Transverse colon (tissue), 4 donors: ENCODE measurements at regions not wholly inside any gene's neighbourhood (a gene's known extent, or its start where the extent isn't known, plus 50 kb on each side); places are given as distances from the start of the nearest gene placed in this dataset.

Experiments
- DNase-seq: peaks from one replicate; pipeline ENCODE4 v3.0.0-alpha.2; 2019
- H3K27ac ChIP-seq, 4 donors: fragments of 200-600 bp; sonication (generic); 2 replicates each; pipeline ENCODE4 v1.5.1; 2016 to 2018; ENCODE audit warnings: inconsistent platforms in 4 of 4
- H3K27me3 ChIP-seq: fragments of 200-600 bp; sonication (generic); 2 replicates; pipeline ENCODE4 v1.5.1; 2017; ENCODE audit warnings: inconsistent platforms
- H3K36me3 ChIP-seq, 4 donors: fragments of 200-600 bp; sonication (generic); 2 replicates each; pipeline ENCODE4 v1.5.1; 2017 to 2019; ENCODE audit warnings: inconsistent platforms in 4 of 4
- H3K4me1 ChIP-seq, 4 donors: fragments of 200-600 bp; sonication (generic); 2 replicates each; pipeline ENCODE4 v1.5.1; 2017 to 2020; ENCODE audit warnings: inconsistent platforms in 4 of 4
- H3K4me3 ChIP-seq, 4 donors: fragments of 200-600 bp; sonication (generic); 1 replicate in 1 of 4; 2 replicates in 3 of 4; pipeline versions ENCODE4 v1.5.1 to v1.6.1; 2017 to 2019; ENCODE audit warnings: inconsistent platforms in 4 of 4
- H3K9me3 ChIP-seq, 2 donors: fragments of 200-600 bp; sonication (generic); 2 replicates each; pipeline ENCODE4 v1.5.1; 2017 to 2019; ENCODE audit warnings: inconsistent platforms in 2 of 2
- EP300 ChIP-seq: sonication (generic); formaldehyde crosslinking; IDR thresholded peaks from one replicate; pipeline ENCODE4 v1.6.1; 2017; ENCODE audit warnings: antibody characterized with exemption, low read depth
- POLR2A ChIP-seq: fragments of 450-650 bp; IDR thresholded peaks from one replicate; pipeline ENCODE4 v1.6.1; 2016; ENCODE audit warnings: antibody characterized with exemption, mild to moderate bottlenecking, moderate library complexity
- POLR2AphosphoS5 ChIP-seq, 3 donors: sonication (generic); formaldehyde crosslinking; IDR thresholded peaks; one replicate each; pipeline ENCODE4 v1.6.1; 2016; ENCODE audit warnings: antibody characterized with exemption in 3 of 3
- WGBS, 2 donors: methylation state at CpG; one replicate each; pipeline ENCODE4 v1.1.5; 2018; ENCODE audit warnings: low coverage in 1 of 2; 5-methylcytosine and 5-hydroxymethylcytosine counted together
- in situ Hi-C, 4 donors: fragments of 200-750 bp; cut with MboI; loops; one replicate each; pipeline versions ENCODE4 v1.15.0 to v1.15.1; 2017; ENCODE audit warnings: low sequenced_read_pairs in 3 of 4, low pct_ligation_motif_present in 1 of 4, low pct_unique_long_range_greater_than_20kb in 1 of 4
- intact Hi-C: fragments of 100-400 bp; cut with DNase I; formaldehyde crosslinking; loops from one replicate; pipeline ENCODE4 v1.15.1; 2023; ENCODE audit warnings: low total_unique reads
- TF ChIP-seq, protein P1 (sequence below), 5 experiments: fragments of 200-600 bp in 3 of 5; fragments of 450-650 bp in 2 of 5; sonication (generic) in 3 of 5; IDR thresholded peaks; 1 replicate in 2 of 5; 2 replicates in 3 of 5; pipeline ENCODE4 v1.5.1; 2016 to 2017; ENCODE audit warnings: antibody characterized with exemption in 5 of 5, inconsistent platforms in 3 of 5, mild to moderate bottlenecking in 2 of 5, moderate library complexity in 1 of 5

DNA sequence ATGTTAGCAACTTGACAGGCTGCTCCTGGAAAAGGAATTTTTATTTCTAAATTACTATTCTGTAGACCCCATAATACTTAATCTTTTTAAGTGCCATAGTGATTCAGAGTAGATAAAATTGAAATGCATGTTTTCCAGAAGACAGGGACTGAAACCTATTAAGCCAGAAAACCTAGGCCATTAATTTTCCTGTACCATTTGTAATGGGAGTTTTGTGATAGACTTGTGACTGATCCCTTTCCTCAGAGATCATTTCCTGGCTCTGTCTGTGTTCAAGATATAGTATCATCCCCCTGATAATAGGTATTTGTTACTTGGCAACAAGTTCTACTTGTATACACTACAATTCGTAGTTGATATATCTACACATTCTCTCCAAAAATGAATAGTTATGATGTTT is 1609.8 kb downstream of the AMY1C start:
- in situ Hi-C loops (no loop called here), intact Hi-C loops (no loop called here)
- no peaks in the 10 kb centered on the region for H3K36me3 ChIP-seq
- H3K9me3 ChIP-seq = no peaks in the 10 kb centered on the region
- no peak for DNase-seq
- no peaks in the 10 kb centered on the region for H3K27me3 ChIP-seq
- 57 to 67% methylated on average over 1 of the region's 1 CpG for WGBS, 2 donors
- TF ChIP-seq POLR2A (no peak), POLR2AphosphoS5 (IDR thresholded peaks at IDR 0.05) (no peak), EP300 (no peak)
- TF ChIP-seq, protein P1, sequence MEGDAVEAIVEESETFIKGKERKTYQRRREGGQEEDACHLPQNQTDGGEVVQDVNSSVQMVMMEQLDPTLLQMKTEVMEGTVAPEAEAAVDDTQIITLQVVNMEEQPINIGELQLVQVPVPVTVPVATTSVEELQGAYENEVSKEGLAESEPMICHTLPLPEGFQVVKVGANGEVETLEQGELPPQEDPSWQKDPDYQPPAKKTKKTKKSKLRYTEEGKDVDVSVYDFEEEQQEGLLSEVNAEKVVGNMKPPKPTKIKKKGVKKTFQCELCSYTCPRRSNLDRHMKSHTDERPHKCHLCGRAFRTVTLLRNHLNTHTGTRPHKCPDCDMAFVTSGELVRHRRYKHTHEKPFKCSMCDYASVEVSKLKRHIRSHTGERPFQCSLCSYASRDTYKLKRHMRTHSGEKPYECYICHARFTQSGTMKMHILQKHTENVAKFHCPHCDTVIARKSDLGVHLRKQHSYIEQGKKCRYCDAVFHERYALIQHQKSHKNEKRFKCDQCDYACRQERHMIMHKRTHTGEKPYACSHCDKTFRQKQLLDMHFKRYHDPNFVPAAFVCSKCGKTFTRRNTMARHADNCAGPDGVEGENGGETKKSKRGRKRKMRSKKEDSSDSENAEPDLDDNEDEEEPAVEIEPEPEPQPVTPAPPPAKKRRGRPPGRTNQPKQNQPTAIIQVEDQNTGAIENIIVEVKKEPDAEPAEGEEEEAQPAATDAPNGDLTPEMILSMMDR (IDR thresholded peaks at IDR 0.05) = no peak
- no peak overlapping the region for H3K4me3 ChIP-seq
- no peak overlapping the region for H3K27ac ChIP-seq
- no peaks in the 10 kb centered on the region for H3K4me1 ChIP-seq

DNA sequence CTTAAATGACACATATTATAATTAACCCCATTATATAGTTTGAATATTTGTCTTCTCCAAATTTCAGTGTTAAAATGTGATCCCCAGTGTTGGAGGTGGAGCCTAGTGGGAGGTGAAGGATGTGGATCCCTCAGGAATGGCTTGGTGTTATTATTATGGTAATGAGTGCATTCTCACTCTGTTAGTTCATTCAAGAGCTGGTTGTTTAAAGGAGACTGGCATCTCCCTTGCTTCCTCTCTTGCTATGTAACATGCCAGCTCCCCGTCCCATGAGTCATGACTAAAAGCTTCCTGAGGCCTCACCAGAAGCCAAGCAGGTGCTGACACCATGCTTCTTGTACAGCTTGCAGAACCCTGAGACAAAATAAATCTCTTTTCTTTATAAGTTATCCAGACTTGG is 1612.7 kb downstream of the AMY1C start:
- Histone ChIP-seq H3K27ac (no peak overlapping the region), H3K9me3 (no peaks in the 10 kb centered on the region), H3K4me3 (no peak overlapping the region), H3K27me3 (no peaks in the 10 kb centered on the region), H3K4me1 (no peaks in the 10 kb centered on the region), H3K36me3 (no peaks in the 10 kb centered on the region)
- TF ChIP-seq, protein P1 (IDR thresholded peaks at IDR 0.05) = no peak
- TF ChIP-seq POLR2A (no peak), POLR2AphosphoS5 (IDR thresholded peaks at IDR 0.05) (no peak), EP300 (no peak)
- WGBS, 2 donors = 63 to 67% methylated on average over 1 of the region's 1 CpG
- intact Hi-C loops = no loop called here
- DNase-seq = no peak
- in situ Hi-C loops = no loop called here

DNA sequence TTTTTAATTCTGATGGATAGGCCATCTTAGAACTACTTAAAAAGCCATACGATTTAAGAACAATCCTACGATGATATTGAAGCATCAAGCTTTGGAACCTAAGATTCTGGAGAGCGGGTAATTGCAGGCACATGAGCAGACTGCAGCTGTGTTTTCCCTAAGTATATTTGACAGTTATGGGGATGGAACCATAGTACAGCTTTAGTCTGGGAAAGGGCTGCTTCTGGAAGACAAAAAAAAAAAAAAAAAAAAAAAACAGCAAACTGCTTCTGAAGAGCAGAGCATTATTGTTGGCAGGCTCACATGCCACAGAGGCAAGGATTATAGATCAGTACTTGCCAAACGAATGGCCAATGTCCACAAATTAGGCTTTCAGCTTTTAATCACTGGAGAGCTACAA is 1618.7 kb downstream of the AMY1C start:
- DNase-seq = no peak
- no peaks in the 10 kb centered on the region for H3K36me3 ChIP-seq
- H3K27me3 ChIP-seq = no peaks in the 10 kb centered on the region
- TF ChIP-seq POLR2A (no peak), POLR2AphosphoS5 (IDR thresholded peaks at IDR 0.05) (no peak), EP300 (no peak)
- TF ChIP-seq, protein P1 (IDR thresholded peaks at IDR 0.05) = no peak
- 71 to 90% methylated on average over 3 to 4 of the region's 4 CpGs for WGBS, 2 donors
- H3K9me3 ChIP-seq = no peaks in the 10 kb centered on the region
- intact Hi-C loops = no loop called here
- H3K4me1 ChIP-seq = no peaks in the 10 kb centered on the region
- H3K27ac ChIP-seq = no peak overlapping the region
- H3K4me3 ChIP-seq = no peak overlapping the region
- in situ Hi-C loops = no loop called here

DNA sequence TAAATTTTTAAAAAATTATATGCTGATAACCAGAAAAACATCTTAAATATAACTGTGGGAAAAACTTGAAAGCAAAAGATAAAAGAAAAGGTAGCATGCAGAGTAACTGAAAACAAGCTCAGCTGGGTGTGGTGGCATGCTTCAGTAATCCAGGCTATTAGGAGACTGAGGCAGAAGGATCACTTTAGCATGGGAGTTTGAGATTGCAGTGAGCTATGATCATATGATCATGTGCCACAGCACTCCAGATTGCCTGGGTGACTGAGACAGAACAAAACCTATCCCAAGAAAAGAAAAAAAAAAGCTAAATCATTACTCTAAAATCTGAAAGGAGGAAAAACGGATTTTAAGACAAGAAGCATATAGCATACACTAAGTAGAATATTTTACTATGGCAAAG is 1624.0 kb downstream of the AMY1C start:
- Histone ChIP-seq H3K4me1 (no peaks in the 10 kb centered on the region), H3K27me3 (no peaks in the 10 kb centered on the region), H3K27ac (no peak overlapping the region), H3K4me3 (no peak overlapping the region), H3K36me3 (no peaks in the 10 kb centered on the region), H3K9me3 (no peaks in the 10 kb centered on the region)
- intact Hi-C loops (no loop called here), in situ Hi-C loops (no loop called here)
- 38 to 63% methylated on average over 1 of the region's 1 CpG for WGBS, 2 donors
- DNase-seq = no peak
- TF ChIP-seq POLR2A (no peak), EP300 (no peak), POLR2AphosphoS5 (IDR thresholded peaks at IDR 0.05) (no peak)
- TF ChIP-seq, protein P1 (IDR thresholded peaks at IDR 0.05) = no peak
